Osteocyte (in vitro differentiated cells): ENCODE measurements at regions not wholly inside any gene's neighbourhood (a gene's known extent, or its start where the extent isn't known, plus 50 kb on each side); places are given as distances from the start of the nearest gene placed in this dataset.

Experiments
- DNase-seq: peaks from one replicate; pipeline ENCODE4 v3.0.0; 2021; ENCODE audit warnings: mixed read lengths; ENCODE audit not compliant: unreplicated experiment; ENCODE audit errors: extremely low spot score
- H3K27ac Mint-ChIP-seq: one replicate; pipeline ENCODE4 v1.8.0; 2021; ENCODE audit warnings: mild to moderate bottlenecking, mixed read lengths; ENCODE audit not compliant: unreplicated experiment
- H3K27me3 Mint-ChIP-seq: one replicate; pipeline ENCODE4 v1.8.0; 2021; ENCODE audit warnings: mixed read lengths; ENCODE audit not compliant: unreplicated experiment
- H3K36me3 Mint-ChIP-seq: one replicate; pipeline ENCODE4 v1.8.0; 2021; ENCODE audit warnings: mixed read lengths; ENCODE audit not compliant: unreplicated experiment
- H3K4me1 Mint-ChIP-seq: one replicate; pipeline ENCODE4 v1.8.0; 2021; ENCODE audit warnings: mixed read lengths; ENCODE audit not compliant: unreplicated experiment
- H3K4me3 Mint-ChIP-seq: one replicate; pipeline ENCODE4 v1.8.0; 2021; ENCODE audit warnings: mild to moderate bottlenecking, moderate library complexity, mixed read lengths; ENCODE audit not compliant: unreplicated experiment
- H3K9me3 Mint-ChIP-seq: one replicate; pipeline ENCODE4 v1.8.0; 2021; ENCODE audit warnings: mixed read lengths; ENCODE audit not compliant: unreplicated experiment
- TF ChIP-seq, protein P1 (sequence below): fragments of 200-600 bp; sonication (generic); IDR thresholded peaks from 2 replicates; pipeline ENCODE4 v1.5.0; 2021; ENCODE audit warnings: antibody characterized with exemption, mild to moderate bottlenecking, moderate library complexity

GRCh38 chr4:120466429-120466828 lies 399.8 kb upstream of the MAD2L1 start:
- Mint-ChIP-seq H3K4me1 (no peaks in the 10 kb centered on the region), H3K9me3 (peaks cover 10% of the 10 kb centered on the region), H3K36me3 (no peaks in the 10 kb centered on the region), H3K27me3 (peaks cover 6% of the 10 kb centered on the region), H3K4me3 (no peak overlapping the region), H3K27ac (no peak overlapping the region)
- DNase-seq = no peak
- TF ChIP-seq, protein P1, sequence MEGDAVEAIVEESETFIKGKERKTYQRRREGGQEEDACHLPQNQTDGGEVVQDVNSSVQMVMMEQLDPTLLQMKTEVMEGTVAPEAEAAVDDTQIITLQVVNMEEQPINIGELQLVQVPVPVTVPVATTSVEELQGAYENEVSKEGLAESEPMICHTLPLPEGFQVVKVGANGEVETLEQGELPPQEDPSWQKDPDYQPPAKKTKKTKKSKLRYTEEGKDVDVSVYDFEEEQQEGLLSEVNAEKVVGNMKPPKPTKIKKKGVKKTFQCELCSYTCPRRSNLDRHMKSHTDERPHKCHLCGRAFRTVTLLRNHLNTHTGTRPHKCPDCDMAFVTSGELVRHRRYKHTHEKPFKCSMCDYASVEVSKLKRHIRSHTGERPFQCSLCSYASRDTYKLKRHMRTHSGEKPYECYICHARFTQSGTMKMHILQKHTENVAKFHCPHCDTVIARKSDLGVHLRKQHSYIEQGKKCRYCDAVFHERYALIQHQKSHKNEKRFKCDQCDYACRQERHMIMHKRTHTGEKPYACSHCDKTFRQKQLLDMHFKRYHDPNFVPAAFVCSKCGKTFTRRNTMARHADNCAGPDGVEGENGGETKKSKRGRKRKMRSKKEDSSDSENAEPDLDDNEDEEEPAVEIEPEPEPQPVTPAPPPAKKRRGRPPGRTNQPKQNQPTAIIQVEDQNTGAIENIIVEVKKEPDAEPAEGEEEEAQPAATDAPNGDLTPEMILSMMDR = no peak

DNA sequence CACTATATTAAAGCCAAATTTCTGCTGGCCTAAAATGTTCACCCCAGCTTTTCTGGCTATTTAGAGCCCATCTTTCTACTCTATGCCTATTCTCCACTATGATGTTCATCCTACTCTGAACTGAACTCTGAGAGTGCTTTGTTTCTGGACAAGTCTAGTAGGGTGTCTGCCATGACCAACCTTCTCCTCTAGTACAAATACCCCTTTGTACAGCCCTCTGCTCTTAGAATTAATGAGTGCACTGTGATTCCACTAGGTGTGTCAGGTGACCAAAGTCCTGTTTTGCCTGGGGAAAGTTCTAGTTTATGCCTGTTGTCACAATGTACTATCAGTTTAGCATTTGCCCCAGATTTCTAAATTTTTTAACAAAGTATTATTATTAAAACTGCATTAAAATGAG lies 388.1 kb upstream of the MAD2L1 start:
- TF ChIP-seq, protein P1 = no peak
- Mint-ChIP-seq H3K9me3 (no peaks in the 10 kb centered on the region), H3K36me3 (no peaks in the 10 kb centered on the region), H3K27me3 (peaks cover 5% of the 10 kb centered on the region), H3K4me3 (no peak overlapping the region), H3K27ac (no peak overlapping the region), H3K4me1 (peaks cover 1% of the 10 kb centered on the region)
- no peak for DNase-seq

- Mint-ChIP-seq H3K27ac (no peak overlapping the region), H3K4me1 (peaks cover 5% of the 10 kb centered on the region), H3K36me3 (no peaks in the 10 kb centered on the region), H3K9me3 (no peaks in the 10 kb centered on the region), H3K27me3 (peaks cover 2% of the 10 kb centered on the region), H3K4me3 (no peak overlapping the region)
- no peak for DNase-seq
- TF ChIP-seq, protein P1 = no peak
Measured at GRCh38 chr4:120452536-120452935, 385.9 kb upstream of the MAD2L1 start.

DNA sequence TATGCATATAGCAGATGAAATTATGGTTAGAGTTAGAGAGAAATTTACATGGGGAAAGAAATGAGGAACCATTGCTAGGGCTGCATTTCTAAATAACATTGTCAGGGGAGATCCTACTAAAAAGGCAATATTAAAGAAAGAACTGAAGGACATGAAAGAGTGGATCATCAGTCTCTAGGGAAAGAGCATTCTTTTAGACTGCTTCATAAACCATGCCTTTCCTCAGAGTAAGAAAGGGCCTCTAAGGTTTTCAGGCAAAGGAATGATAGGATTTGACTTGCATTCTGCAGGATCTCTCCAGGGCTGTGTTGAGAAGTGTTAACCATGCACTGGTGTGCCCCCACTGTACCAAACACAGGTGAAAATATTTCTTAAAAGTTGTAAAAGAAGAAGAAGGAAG lies 385.4 kb upstream of the MAD2L1 start:
- no peak overlapping the region for H3K4me3 Mint-ChIP-seq
- H3K27me3 Mint-ChIP-seq = peaks cover 1% of the 10 kb centered on the region
- no peak for DNase-seq
- TF ChIP-seq, protein P1 = no peak
- H3K36me3 Mint-ChIP-seq = no peaks in the 10 kb centered on the region
- H3K4me1 Mint-ChIP-seq = peaks cover 6% of the 10 kb centered on the region
- no peak overlapping the region for H3K27ac Mint-ChIP-seq
- H3K9me3 Mint-ChIP-seq = no peaks in the 10 kb centered on the region

GRCh38 chr4:120447774-120448173 lies 381.1 kb upstream of the MAD2L1 start:
- Mint-ChIP-seq H3K27ac (no peak overlapping the region), H3K36me3 (no peaks in the 10 kb centered on the region), H3K9me3 (no peaks in the 10 kb centered on the region), H3K4me3 (no peak overlapping the region), H3K27me3 (peaks cover 1% of the 10 kb centered on the region), H3K4me1 (peaks cover 19% of the 10 kb centered on the region)
- no peak for DNase-seq
- TF ChIP-seq, protein P1 = no peak
